IMR-90 (cell line): ENCODE measurements at regions not wholly inside any gene's neighbourhood (a gene's known extent, or its start where the extent isn't known, plus 50 kb on each side); places are given as distances from the start of the nearest gene placed in this dataset.
"Not testable (repeated sequence)": the region's sequence is repeated elsewhere in the genome, so short reads cannot be mapped to it uniquely, and the experiment has no call there.

Experiments used
- ATAC-seq: fragments of 200-7000 bp; cut with Tn5 transposase; 2 replicates; pipeline ENCODE4 v1.9.1; 2020; ENCODE audit warnings: low read depth, mild to moderate bottlenecking, moderate library complexity
- BruUV-seq: library from RNA; stranded (reverse); fragments of 400-500 nt; replicated peaks from 2 replicates; lab custom pipeline; 2021; lab: Mats Ljungman, UMichigan
- CTCF ChIA-PET: fragments of 300-600 bp; formaldehyde crosslinking; extraction: SDS; loops from one replicate; lab custom pipeline; 2021; ENCODE audit warnings: antibody characterized with exemption; lab: Yijun Ruan, JAX
- POLR2A ChIA-PET: fragments of 300-600 bp; sonication (Branson Sonifier 250); formaldehyde crosslinking; loops from one replicate; lab custom pipeline; 2022; ENCODE audit warnings: antibody characterized with exemption; ENCODE audit not compliant: unreplicated experiment; lab: Charles Lee
- DNase-seq: peaks from one replicate; pipeline ENCODE4 v3.0.0; 2013
- H2AFZ ChIP-seq: replicated peaks from 2 replicates; pipeline ENCODE3; 2013; ENCODE audit warnings: low read length, mild to moderate bottlenecking; ENCODE audit not compliant: poor library complexity
- H2AK5ac ChIP-seq: 2 replicates; pipeline ENCODE4 v1.6.1; 2013; ENCODE audit warnings: low read depth, low read length, inconsistent platforms
- H2AK9ac ChIP-seq: replicated peaks from 2 replicates; pipeline ENCODE3; 2013; ENCODE audit warnings: mild to moderate bottlenecking, low read depth, low read length, moderate library complexity; ENCODE audit not compliant: poor library complexity
- H2BK120ac ChIP-seq: 2 replicates; pipeline ENCODE4 v1.6.1; 2013; ENCODE audit warnings: low read depth, low read length, inconsistent platforms
- H2BK15ac ChIP-seq: 3 replicates; pipeline ENCODE4 v1.6.1; 2013; ENCODE audit warnings: low read depth, low read length, inconsistent platforms
- H2BK20ac ChIP-seq: 2 replicates; pipeline ENCODE4 v1.6.1; 2013; ENCODE audit warnings: low read depth, mild to moderate bottlenecking, inconsistent platforms, low read length, moderate library complexity
- H2BK5ac ChIP-seq: 2 replicates; pipeline ENCODE4 v1.6.1; 2013; ENCODE audit warnings: mild to moderate bottlenecking, low read depth, low read length, inconsistent platforms; ENCODE audit not compliant: poor library complexity, severe bottlenecking
- H3K14ac ChIP-seq: replicated peaks from 2 replicates; pipeline ENCODE4 v1.6.1; 2013; ENCODE audit warnings: low read depth, low read length, inconsistent platforms
- H3K18ac ChIP-seq: 2 replicates; pipeline ENCODE4 v1.6.1; 2013; ENCODE audit warnings: low read depth, low read length, control low read depth
- H3K23ac ChIP-seq: 2 replicates; pipeline ENCODE4 v1.6.1; 2013; ENCODE audit warnings: low read depth, low read length, inconsistent platforms
- H3K27ac ChIP-seq: 2 replicates; pipeline ENCODE4 v1.5.1; 2013; ENCODE audit warnings: mild to moderate bottlenecking, control low read depth, low read length; ENCODE audit not compliant: insufficient read depth
- H3K27me3 ChIP-seq: 2 replicates; pipeline ENCODE4 v1.6.1; 2013; ENCODE audit warnings: low read length; ENCODE audit not compliant: control insufficient read depth, insufficient read depth
- H3K36me3 ChIP-seq: 2 replicates; pipeline ENCODE4 v1.6.1; 2013; ENCODE audit warnings: low read length, mixed read lengths; ENCODE audit not compliant: control insufficient read depth, insufficient read depth
- H3K4ac ChIP-seq: 2 replicates; pipeline ENCODE4 v1.6.1; 2013; ENCODE audit warnings: low read depth, low read length, inconsistent platforms
- H3K4me1 ChIP-seq: 2 replicates; pipeline ENCODE4 v1.6.1; 2013; ENCODE audit warnings: low read length, mixed read lengths; ENCODE audit not compliant: control insufficient read depth, insufficient read depth
- H3K4me2 ChIP-seq: 2 replicates; pipeline ENCODE4 v1.6.1; 2013; ENCODE audit warnings: low read depth, mild to moderate bottlenecking, control low read depth, low read length, moderate library complexity
- H3K4me3 ChIP-seq: 2 replicates; pipeline ENCODE4 v1.5.1; 2013; ENCODE audit warnings: low read depth, mild to moderate bottlenecking, control low read depth, low read length, moderate library complexity; ENCODE audit not compliant: insufficient read depth
- H3K56ac ChIP-seq: 2 replicates; pipeline ENCODE4 v1.6.1; 2013; ENCODE audit warnings: low read length, inconsistent platforms; ENCODE audit not compliant: insufficient read depth; ENCODE audit errors: extremely low read depth
- H3K79me1 ChIP-seq, 2 experiments: 2 replicates each; pipeline ENCODE4 v1.6.1; 2013; ENCODE audit warnings: low read length in 2 of 2, inconsistent platforms in 1 of 2, low read depth in 1 of 2
- H3K9ac ChIP-seq: 2 replicates; pipeline ENCODE4 v1.6.1; 2013; ENCODE audit warnings: low read depth, low read length, control low read depth
- H3K9me1 ChIP-seq: 2 replicates; pipeline ENCODE4 v1.6.1; 2013; ENCODE audit warnings: low read length, inconsistent platforms; ENCODE audit not compliant: insufficient read depth
- H3K9me3 ChIP-seq: 2 replicates; pipeline ENCODE4 v1.6.1; 2013; ENCODE audit warnings: low read length; ENCODE audit not compliant: control insufficient read depth, insufficient read depth
- H4K20me1 ChIP-seq: 2 replicates; pipeline ENCODE4 v1.6.1; 2013; ENCODE audit warnings: low read length, inconsistent platforms; ENCODE audit not compliant: insufficient read depth
- H4K5ac ChIP-seq: 2 replicates; pipeline ENCODE4 v1.6.1; 2013; ENCODE audit warnings: mild to moderate bottlenecking, low read depth, low read length, control low read depth
- H4K8ac ChIP-seq, 2 experiments: 2 replicates each; pipeline ENCODE4 v1.6.1; 2013; ENCODE audit warnings: low read depth in 2 of 2, low read length in 2 of 2, control low read depth in 1 of 2, inconsistent platforms in 1 of 2
- H4K91ac ChIP-seq: 2 replicates; pipeline ENCODE4 v1.6.1; 2013; ENCODE audit warnings: low read depth, low read length, inconsistent platforms; ENCODE audit not compliant: insufficient read depth
- CHD1 ChIP-seq: IDR thresholded peaks from 2 replicates; pipeline ENCODE4 v1.6.1; 2012; ENCODE audit warnings: low read depth, low read length, improper control_type of control experiment
- CTCF ChIP-seq: conservative IDR thresholded peaks from 2 replicates; pipeline ENCODE4 v1.5.1; 2012; ENCODE audit warnings: mild to moderate bottlenecking, low read depth, low read length, improper control_type of control experiment
- FOS ChIP-seq: fragments of 150-350 bp; IDR thresholded peaks from 2 replicates; pipeline ENCODE4 v1.6.1; 2016; ENCODE audit warnings: low read depth, low read length
- MAFK ChIP-seq: IDR thresholded peaks from 2 replicates; pipeline ENCODE4 v1.6.1; 2012; ENCODE audit warnings: low read depth, low read length, improper control_type of control experiment
- NFE2L2 ChIP-seq: fragments of 150-350 bp; IDR thresholded peaks from 2 replicates; pipeline ENCODE4 v1.6.1; 2016; ENCODE audit warnings: low read depth, mild to moderate bottlenecking, low read length
- WGBS, 2 experiments: methylation state at CpG; one replicate each; pipeline versions ENCODE4 v1.1.5 to v1.1.7; 2013; ENCODE audit warnings: missing lambda C conversion rate in 2 of 2; ENCODE audit not compliant: insufficient read length in 1 of 2; ENCODE audit errors: extremely low coverage in 2 of 2; 5-methylcytosine and 5-hydroxymethylcytosine counted together
- dilution Hi-C: fragments of 300-500 bp; cut with HindIII; formaldehyde crosslinking; loops from one replicate; pipeline ENCODE4 v1.14.3; 2018; ENCODE audit warnings: low sequenced_read_pairs; ENCODE audit not compliant: unreplicated experiment
- in situ Hi-C: fragments of 300-500 bp; cut with MboI; formaldehyde crosslinking; loops from 3 replicates; pipeline ENCODE4 v1.14.3; 2019; ENCODE audit warnings: low sequenced_read_pairs, inconsistent platforms, mixed read lengths
- intact Hi-C: fragments of 100-400 bp; cut with micrococcal nuclease; formaldehyde crosslinking; loops from 2 replicates; pipeline ENCODE4 v1.10.0; 2022
- TF ChIP-seq, protein P1 (sequence below): fragments of 150-350 bp; IDR thresholded peaks from 2 replicates; pipeline ENCODE4 v1.6.1; 2017; ENCODE audit warnings: mild to moderate bottlenecking, antibody characterized with exemption, low read length, low read depth

GRCh38 chr11:49533204-49533603 is 324.8 kb upstream of the FOLH1 start:
- H3K4me3 ChIP-seq: no peak overlapping the region
- H2AK5ac ChIP-seq: no peak overlapping the region
- no peaks in the 10 kb centered on the region for H3K27me3 ChIP-seq
- CTCF ChIA-PET: no interaction called here
- H3K18ac ChIP-seq: no peak overlapping the region
- no peak overlapping the region for H2BK5ac ChIP-seq
- no peaks in the 10 kb centered on the region for H3K9me1 ChIP-seq
- H3K79me1 ChIP-seq: no peaks in the 10 kb centered on the region
- intact Hi-C loops: loop anchor here (10.0 kb wide), 1 partner anchor 1228 kb away; the partner anchor contains the start of gene OR4S1
- no peak overlapping the region for H3K14ac ChIP-seq
- in situ Hi-C loops: no loop called here
- no peak overlapping the region for H2AK9ac ChIP-seq
- POLR2A ChIA-PET: no interaction called here
- no peak overlapping the region for H3K4ac ChIP-seq
- no peak overlapping the region for H3K23ac ChIP-seq
- H3K27ac ChIP-seq: no peak overlapping the region
- H3K9ac ChIP-seq: no peak overlapping the region
- no peaks in the 10 kb centered on the region for H3K36me3 ChIP-seq
- no peak overlapping the region for H3K4me2 ChIP-seq
- DNase-seq (no peak), ATAC-seq (no peak)
- no peak overlapping the region for H2BK120ac ChIP-seq
- no peaks in the 10 kb centered on the region for H4K20me1 ChIP-seq
- no peak overlapping the region for H3K56ac ChIP-seq
- H4K8ac ChIP-seq: no peak overlapping the region
- dilution Hi-C loops: no loop called here
- no peaks in the 10 kb centered on the region for H3K9me3 ChIP-seq
- no peak overlapping the region for H4K5ac ChIP-seq
- no TSS peak for BruUV-seq
- H2BK20ac ChIP-seq: no peak overlapping the region
- H3K4me1 ChIP-seq: no peaks in the 10 kb centered on the region
- H4K91ac ChIP-seq: no peak overlapping the region
- H2BK15ac ChIP-seq: no peak overlapping the region
- no peak overlapping the region for H2AFZ ChIP-seq
- TF ChIP-seq NFE2L2 (no peak), CHD1 (no peak), FOS (no peak), CTCF (no peak), MAFK (no peak)
- TF ChIP-seq, protein P1, sequence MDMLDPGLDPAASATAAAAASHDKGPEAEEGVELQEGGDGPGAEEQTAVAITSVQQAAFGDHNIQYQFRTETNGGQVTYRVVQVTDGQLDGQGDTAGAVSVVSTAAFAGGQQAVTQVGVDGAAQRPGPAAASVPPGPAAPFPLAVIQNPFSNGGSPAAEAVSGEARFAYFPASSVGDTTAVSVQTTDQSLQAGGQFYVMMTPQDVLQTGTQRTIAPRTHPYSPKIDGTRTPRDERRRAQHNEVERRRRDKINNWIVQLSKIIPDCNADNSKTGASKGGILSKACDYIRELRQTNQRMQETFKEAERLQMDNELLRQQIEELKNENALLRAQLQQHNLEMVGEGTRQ: no peak

DNA sequence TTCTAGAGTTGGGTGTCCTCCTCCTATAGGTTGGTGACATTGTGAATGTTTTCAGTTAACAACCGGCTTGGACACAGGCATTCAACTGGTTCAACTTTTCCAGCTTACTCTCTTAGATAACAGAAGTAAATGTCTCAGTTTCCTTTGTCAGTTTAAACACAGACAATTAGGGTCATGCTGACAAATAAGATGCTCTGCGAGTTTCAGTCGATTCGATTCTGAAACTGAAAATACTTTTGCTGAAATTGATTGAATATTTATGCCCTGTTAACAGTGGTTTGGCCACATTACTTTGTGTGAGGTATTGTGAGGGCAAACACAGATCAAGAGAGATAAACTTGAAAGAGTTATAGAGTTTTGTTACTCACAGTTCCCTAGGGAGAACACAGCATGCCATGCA is 330.5 kb upstream of the FOLH1 start:
- H3K9me1 ChIP-seq, H4K5ac ChIP-seq, H2AFZ ChIP-seq, H4K20me1 ChIP-seq, POLR2A ChIA-PET, DNase-seq, H2BK120ac ChIP-seq, H2BK20ac ChIP-seq, H2BK15ac ChIP-seq, CTCF ChIA-PET, H4K91ac ChIP-seq, H4K8ac ChIP-seq, ATAC-seq, H3K27ac ChIP-seq, H3K36me3 ChIP-seq, H2AK5ac ChIP-seq, H3K18ac ChIP-seq, dilution Hi-C loops, H2AK9ac ChIP-seq, H3K4me1 ChIP-seq, H3K56ac ChIP-seq, H2BK5ac ChIP-seq, in situ Hi-C loops, H3K4me2 ChIP-seq, BruUV-seq, H3K9me3 ChIP-seq, H3K79me1 ChIP-seq, H3K4me3 ChIP-seq, H3K23ac ChIP-seq, H3K27me3 ChIP-seq, H3K9ac ChIP-seq, H3K4ac ChIP-seq, H3K14ac ChIP-seq: not testable (repeated sequence)
- WGBS, 2 experiments: no CpG with 5 or more reads among the region's 4 CpGs
- intact Hi-C loops: loop anchor here (10.0 kb wide), 1 partner anchor 1234 kb away; the partner anchor contains the start of gene OR4S1
